NCI-H526 (cell line): ENCODE measurements at regions not wholly inside any gene's neighbourhood (a gene's known extent, or its start where the extent isn't known, plus 50 kb on each side); places are given as distances from the start of the nearest gene placed in this dataset.

Experiments used
- DNase-seq, 2 experiments: peaks; one replicate each; lab custom pipeline; 2025; lab: John Stamatoyannopoulos, UW

GRCh38 chr18:75912829-75913228, 485.3 kb upstream of the SMIM21 start:
- DNase-seq = no peak

GRCh38 chr18:75904416-75904815, 476.9 kb upstream of the SMIM21 start:
- no peak for DNase-seq

- DNase-seq = no peak
Measured at GRCh38 chr18:75898651-75899050, 471.1 kb upstream of the SMIM21 start.

- no peak for DNase-seq
Measured at GRCh38 chr18:75897386-75897785, 469.9 kb upstream of the SMIM21 start.

GRCh38 chr18:75896865-75897264, 469.4 kb upstream of the SMIM21 start:
- DNase-seq = peak; percentile 32 to 68

GRCh38 chr18:75895135-75895534, 467.6 kb upstream of the SMIM21 start:
- no peak for DNase-seq

- no peak for DNase-seq
Measured at GRCh38 chr18:75884728-75885127, 457.2 kb upstream of the SMIM21 start.

- no peak for DNase-seq
Measured at GRCh38 chr18:75880925-75881504, 453.5 kb upstream of the SMIM21 start.

GRCh38 chr18:75880266-75880665, 452.8 kb upstream of the SMIM21 start:
- no peak for DNase-seq

- DNase-seq = no peak
Measured at GRCh38 chr18:75879196-75879595, 451.7 kb upstream of the SMIM21 start.

GRCh38 chr18:75875559-75875958, 448.1 kb upstream of the SMIM21 start:
- no peak for DNase-seq

GRCh38 chr18:75874401-75875089, 447.0 kb upstream of the SMIM21 start:
- DNase-seq = no peak

GRCh38 chr18:75871596-75871995, 444.1 kb upstream of the SMIM21 start:
- DNase-seq = no peak

- no peak for DNase-seq
Measured at GRCh38 chr18:75869162-75869561, 441.7 kb upstream of the SMIM21 start.

- no peak for DNase-seq
Measured at GRCh38 chr18:75868031-75868430, 440.5 kb upstream of the SMIM21 start.

- no peak for DNase-seq
Measured at GRCh38 chr18:75865639-75866038, 438.1 kb upstream of the SMIM21 start.

GRCh38 chr18:75864816-75865215, 437.3 kb upstream of the SMIM21 start:
- no peak for DNase-seq

GRCh38 chr18:75863696-75864095, 436.2 kb upstream of the SMIM21 start:
- DNase-seq = no peak

- DNase-seq = no peak
Measured at GRCh38 chr18:75862458-75862857, 435.0 kb upstream of the SMIM21 start.

GRCh38 chr18:75860166-75860565, 432.7 kb upstream of the SMIM21 start:
- no peak for DNase-seq

GRCh38 chr18:75859533-75859932, 432.0 kb upstream of the SMIM21 start:
- DNase-seq = no peak

GRCh38 chr18:75858754-75859153, 431.3 kb upstream of the SMIM21 start:
- DNase-seq = no peak

- DNase-seq = no peak
Measured at GRCh38 chr18:75857558-75857957, 430.1 kb upstream of the SMIM21 start.

GRCh38 chr18:75854808-75855207, 427.3 kb upstream of the SMIM21 start:
- no peak for DNase-seq
